ENCODE measurements at regions not wholly inside any gene's neighbourhood (a gene's known extent, or its start where the extent isn't known, plus 50 kb on each side); places are given as distances from the start of the nearest gene placed in this dataset.
"Not testable (repeated sequence)": the region's sequence is repeated elsewhere in the genome, so short reads cannot be mapped to it uniquely, and the experiment has no call there.

DNA sequence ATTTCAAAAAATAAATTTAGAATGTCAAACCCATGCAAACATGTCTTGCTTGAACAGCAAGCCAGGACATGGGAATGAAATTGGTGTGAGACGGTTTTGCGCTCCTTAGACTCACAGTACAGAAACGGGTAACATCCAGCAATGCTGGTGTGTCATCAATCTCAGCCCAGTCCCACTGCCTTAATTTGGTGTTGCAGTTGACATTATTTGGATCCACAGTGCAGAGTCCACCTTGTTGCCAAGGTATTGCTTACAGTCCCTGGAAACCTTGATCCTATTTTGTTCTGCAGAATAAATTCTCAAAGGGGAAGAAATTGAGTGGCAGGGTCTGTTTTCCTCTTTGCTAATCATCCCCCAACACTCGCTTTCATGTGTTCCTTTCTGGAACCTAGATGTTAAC is 311.6 kb upstream of the MON1B start:
- no peak for ATAC-seq

DNA sequence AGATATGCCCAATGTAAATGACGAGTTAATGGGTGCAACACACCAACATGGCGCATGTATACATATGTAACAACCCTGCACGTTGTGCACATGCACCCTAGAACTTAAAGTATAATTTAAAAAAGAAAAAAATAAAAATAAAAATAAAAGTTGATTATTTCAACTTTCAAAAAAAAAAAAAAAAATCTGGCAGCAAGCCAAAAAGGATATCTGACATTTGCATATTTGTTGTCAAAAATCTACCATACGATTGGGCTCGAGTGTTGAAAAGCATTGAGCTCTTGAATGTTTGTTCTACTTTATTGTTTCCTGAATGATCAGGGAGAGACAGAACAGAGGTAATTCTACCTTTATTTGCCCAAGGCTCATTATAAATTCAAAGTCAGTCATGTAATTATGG is 310.5 kb upstream of the MON1B start:
- not testable (repeated sequence) for ATAC-seq

More for the DNA sequence above, 311.6 kb upstream of the MON1B start:
- TF ChIP-seq CSDC2 (CRISPR knock-in tag; IDR thresholded peaks at IDR 0.05) (no peak), TCF4 (CRISPR knock-in tag; IDR thresholded peaks at IDR 0.05; ENCODE audit: borderline replicate concordance) (no peak), ZFP30 (CRISPR knock-in tag; IDR thresholded peaks at IDR 0.05) (no peak), ZC3H10 (CRISPR knock-in tag; IDR thresholded peaks at IDR 0.05) (no peak), BACH2 (CRISPR knock-in tag; IDR thresholded peaks at IDR 0.05; ENCODE audit: borderline replicate concordance) (no peak), SNAI2 (CRISPR knock-in tag; IDR thresholded peaks at IDR 0.05) (no peak), GLIS3 (CRISPR knock-in tag; IDR thresholded peaks at IDR 0.05) (no peak), RARB (CRISPR knock-in tag; IDR thresholded peaks at IDR 0.05) (no peak), OSR1 (CRISPR knock-in tag; IDR thresholded peaks at IDR 0.05) (no peak)
- TF ChIP-seq, protein P1, sequence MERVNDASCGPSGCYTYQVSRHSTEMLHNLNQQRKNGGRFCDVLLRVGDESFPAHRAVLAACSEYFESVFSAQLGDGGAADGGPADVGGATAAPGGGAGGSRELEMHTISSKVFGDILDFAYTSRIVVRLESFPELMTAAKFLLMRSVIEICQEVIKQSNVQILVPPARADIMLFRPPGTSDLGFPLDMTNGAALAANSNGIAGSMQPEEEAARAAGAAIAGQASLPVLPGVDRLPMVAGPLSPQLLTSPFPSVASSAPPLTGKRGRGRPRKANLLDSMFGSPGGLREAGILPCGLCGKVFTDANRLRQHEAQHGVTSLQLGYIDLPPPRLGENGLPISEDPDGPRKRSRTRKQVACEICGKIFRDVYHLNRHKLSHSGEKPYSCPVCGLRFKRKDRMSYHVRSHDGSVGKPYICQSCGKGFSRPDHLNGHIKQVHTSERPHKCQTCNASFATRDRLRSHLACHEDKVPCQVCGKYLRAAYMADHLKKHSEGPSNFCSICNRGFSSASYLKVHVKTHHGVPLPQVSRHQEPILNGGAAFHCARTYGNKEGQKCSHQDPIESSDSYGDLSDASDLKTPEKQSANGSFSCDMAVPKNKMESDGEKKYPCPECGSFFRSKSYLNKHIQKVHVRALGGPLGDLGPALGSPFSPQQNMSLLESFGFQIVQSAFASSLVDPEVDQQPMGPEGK (CRISPR knock-in tag; IDR thresholded peaks at IDR 0.05; ENCODE audit: borderline replicate concordance) = no peak

DNA sequence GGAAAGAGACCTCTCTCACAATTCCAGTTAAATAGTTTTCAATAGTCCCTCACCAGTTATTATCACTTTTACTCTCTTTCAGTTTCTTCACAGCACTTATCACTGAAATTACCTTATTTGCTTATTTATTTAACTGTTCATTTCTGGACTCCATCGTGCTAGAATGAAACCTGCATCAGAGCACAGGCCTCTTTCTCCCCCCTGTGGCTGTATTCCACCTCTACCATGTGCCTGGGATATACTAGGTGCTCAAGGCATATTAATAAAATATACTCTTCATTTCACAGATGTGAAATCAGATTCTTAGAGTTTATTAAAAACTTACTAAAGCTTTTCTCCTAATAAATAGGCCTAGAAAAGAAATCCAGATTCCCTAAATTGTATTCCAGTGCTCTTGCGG is 308.9 kb upstream of the MON1B start:
- no peak for ATAC-seq
- TF ChIP-seq ZNF8 (CRISPR knock-in tag; IDR thresholded peaks at IDR 0.05) = no peak

- ATAC-seq = no peak
- no peak for TF ChIP-seq SNAI2 (CRISPR knock-in tag; IDR thresholded peaks at IDR 0.05)
- TF ChIP-seq OSR1 (CRISPR knock-in tag; IDR thresholded peaks at IDR 0.05) = no peak
- TF ChIP-seq GLIS3 (CRISPR knock-in tag; IDR thresholded peaks at IDR 0.05) = no peak
- no peak for TF ChIP-seq CSRNP3 (CRISPR knock-in tag; IDR thresholded peaks at IDR 0.05)
- TF ChIP-seq, protein P2, sequence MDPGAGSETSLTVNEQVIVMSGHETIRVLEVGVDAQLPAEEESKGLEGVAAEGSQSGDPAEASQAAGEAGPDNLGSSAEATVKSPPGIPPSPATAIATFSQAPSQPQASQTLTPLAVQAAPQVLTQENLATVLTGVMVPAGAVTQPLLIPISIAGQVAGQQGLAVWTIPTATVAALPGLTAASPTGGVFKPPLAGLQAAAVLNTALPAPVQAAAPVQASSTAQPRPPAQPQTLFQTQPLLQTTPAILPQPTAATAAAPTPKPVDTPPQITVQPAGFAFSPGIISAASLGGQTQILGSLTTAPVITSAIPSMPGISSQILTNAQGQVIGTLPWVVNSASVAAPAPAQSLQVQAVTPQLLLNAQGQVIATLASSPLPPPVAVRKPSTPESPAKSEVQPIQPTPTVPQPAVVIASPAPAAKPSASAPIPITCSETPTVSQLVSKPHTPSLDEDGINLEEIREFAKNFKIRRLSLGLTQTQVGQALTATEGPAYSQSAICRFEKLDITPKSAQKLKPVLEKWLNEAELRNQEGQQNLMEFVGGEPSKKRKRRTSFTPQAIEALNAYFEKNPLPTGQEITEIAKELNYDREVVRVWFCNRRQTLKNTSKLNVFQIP (CRISPR knock-in tag; IDR thresholded peaks at IDR 0.05; ENCODE audit: borderline replicate concordance, low read depth) = no peak
- TF ChIP-seq ZNF565 (CRISPR knock-in tag; conservative IDR thresholded peaks at IDR 0.05; ENCODE audit: low read depth) = no peak
- TF ChIP-seq, protein P1 (CRISPR knock-in tag; IDR thresholded peaks at IDR 0.05; ENCODE audit: borderline replicate concordance) = no peak
- TF ChIP-seq ZFP30 (CRISPR knock-in tag; IDR thresholded peaks at IDR 0.05) = no peak
- no peak for TF ChIP-seq ZNF8 (CRISPR knock-in tag; IDR thresholded peaks at IDR 0.05)
- no peak for TF ChIP-seq BACH2 (CRISPR knock-in tag; IDR thresholded peaks at IDR 0.05; ENCODE audit: borderline replicate concordance)
- TF ChIP-seq ISL1 (CRISPR knock-in tag; IDR thresholded peaks at IDR 0.05) = no peak
- no peak for TF ChIP-seq ZC3H10 (CRISPR knock-in tag; IDR thresholded peaks at IDR 0.05)
- TF ChIP-seq ESRRG (CRISPR knock-in tag; IDR thresholded peaks at IDR 0.05) = no peak
- TF ChIP-seq TCF4 (CRISPR knock-in tag; IDR thresholded peaks at IDR 0.05; ENCODE audit: borderline replicate concordance) = no peak
Measured at GRCh38 chr16:76883076-76883475, 307.9 kb upstream of the MON1B start.

DNA sequence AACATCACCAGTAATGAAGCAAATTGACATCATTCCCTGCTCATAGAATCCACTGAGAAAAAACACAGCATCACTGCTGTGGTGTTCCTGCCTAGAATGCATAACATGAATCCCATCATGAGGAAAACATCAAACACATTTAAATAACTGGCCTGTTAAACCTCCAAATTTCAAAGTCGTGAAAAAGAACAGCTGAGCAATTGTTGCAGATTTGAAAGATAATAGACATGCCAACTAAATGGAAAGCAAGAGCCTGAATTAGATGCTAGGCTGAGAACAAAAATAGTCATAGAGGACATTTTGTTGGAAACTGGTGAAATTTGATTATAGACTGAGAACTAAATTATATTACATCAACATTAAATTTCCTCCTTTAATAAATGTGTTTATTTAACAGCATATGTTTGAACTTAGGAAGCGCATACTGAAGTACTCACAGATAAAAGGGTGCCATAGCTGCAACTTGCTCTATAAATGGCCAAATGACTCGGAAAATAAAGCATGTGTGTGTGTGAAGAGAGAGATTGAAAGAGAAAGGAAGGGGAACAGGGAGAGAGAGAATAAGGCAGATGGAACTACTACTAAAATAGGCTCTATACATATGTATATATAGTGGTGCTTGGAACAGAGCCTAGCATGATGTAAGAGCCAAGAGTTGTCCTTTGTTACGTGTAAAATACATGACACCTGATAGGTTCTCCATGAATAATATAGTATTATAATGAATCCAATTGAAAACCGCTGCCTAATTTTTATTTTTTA is 305.0 kb upstream of the MON1B start:
- TF ChIP-seq, protein P3, sequence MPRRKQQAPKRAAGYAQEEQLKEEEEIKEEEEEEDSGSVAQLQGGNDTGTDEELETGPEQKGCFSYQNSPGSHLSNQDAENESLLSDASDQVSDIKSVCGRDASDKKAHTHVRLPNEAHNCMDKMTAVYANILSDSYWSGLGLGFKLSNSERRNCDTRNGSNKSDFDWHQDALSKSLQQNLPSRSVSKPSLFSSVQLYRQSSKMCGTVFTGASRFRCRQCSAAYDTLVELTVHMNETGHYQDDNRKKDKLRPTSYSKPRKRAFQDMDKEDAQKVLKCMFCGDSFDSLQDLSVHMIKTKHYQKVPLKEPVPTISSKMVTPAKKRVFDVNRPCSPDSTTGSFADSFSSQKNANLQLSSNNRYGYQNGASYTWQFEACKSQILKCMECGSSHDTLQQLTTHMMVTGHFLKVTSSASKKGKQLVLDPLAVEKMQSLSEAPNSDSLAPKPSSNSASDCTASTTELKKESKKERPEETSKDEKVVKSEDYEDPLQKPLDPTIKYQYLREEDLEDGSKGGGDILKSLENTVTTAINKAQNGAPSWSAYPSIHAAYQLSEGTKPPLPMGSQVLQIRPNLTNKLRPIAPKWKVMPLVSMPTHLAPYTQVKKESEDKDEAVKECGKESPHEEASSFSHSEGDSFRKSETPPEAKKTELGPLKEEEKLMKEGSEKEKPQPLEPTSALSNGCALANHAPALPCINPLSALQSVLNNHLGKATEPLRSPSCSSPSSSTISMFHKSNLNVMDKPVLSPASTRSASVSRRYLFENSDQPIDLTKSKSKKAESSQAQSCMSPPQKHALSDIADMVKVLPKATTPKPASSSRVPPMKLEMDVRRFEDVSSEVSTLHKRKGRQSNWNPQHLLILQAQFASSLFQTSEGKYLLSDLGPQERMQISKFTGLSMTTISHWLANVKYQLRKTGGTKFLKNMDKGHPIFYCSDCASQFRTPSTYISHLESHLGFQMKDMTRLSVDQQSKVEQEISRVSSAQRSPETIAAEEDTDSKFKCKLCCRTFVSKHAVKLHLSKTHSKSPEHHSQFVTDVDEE (CRISPR knock-in tag; IDR thresholded peaks at IDR 0.05) = no peak
- TF ChIP-seq TCF4 (CRISPR knock-in tag; IDR thresholded peaks at IDR 0.05; ENCODE audit: borderline replicate concordance) (peak; percentile 62; the same call in 1 of the 2 replicates), ISL1 (CRISPR knock-in tag; IDR thresholded peaks at IDR 0.05) (peak; percentile 44; the same call in 1 of the 2 replicates)
- ATAC-seq = no peak

All from SK-N-SH treated with all-trans-retinoic acid at 6 μM for 48 hours (cell line).